ENCODE measurements at regions not wholly inside any gene's neighbourhood (a gene's known extent, or its start where the extent isn't known, plus 50 kb on each side); places are given as distances from the start of the nearest gene placed in this dataset.

GRCh38 chr2:176657393-176657792 lies 388.2 kb downstream of the MTX2 start:
- Histone ChIP-seq H3K27ac (no peak overlapping the region), H3K36me3 (no peaks in the 10 kb centered on the region), H3K4me1 (no peaks in the 10 kb centered on the region), H3K9me3 (replicated peaks) (no peaks in the 10 kb centered on the region), H3K4me3 (no peak overlapping the region), H3K27me3 (no peaks in the 10 kb centered on the region)
- DNase-seq = no peak

- Histone ChIP-seq H3K27me3 (no peaks in the 10 kb centered on the region), H3K4me3 (no peak overlapping the region), H3K9me3 (replicated peaks) (no peaks in the 10 kb centered on the region), H3K36me3 (no peaks in the 10 kb centered on the region), H3K27ac (no peak overlapping the region), H3K4me1 (no peaks in the 10 kb centered on the region)
- no peak for DNase-seq
Observed at GRCh38 chr2:176658708-176659107, 389.5 kb downstream of the MTX2 start.

- Histone ChIP-seq H3K9me3 (replicated peaks) (no peaks in the 10 kb centered on the region), H3K4me3 (no peak overlapping the region), H3K4me1 (no peaks in the 10 kb centered on the region), H3K36me3 (no peaks in the 10 kb centered on the region), H3K27ac (no peak overlapping the region), H3K27me3 (no peaks in the 10 kb centered on the region)
- DNase-seq = no peak
Observed at GRCh38 chr2:176662753-176663152, 393.5 kb downstream of the MTX2 start.

- no peak for DNase-seq
- no peaks in the 10 kb centered on the region for H3K27me3 ChIP-seq
- H3K9me3 ChIP-seq (replicated peaks) = no peaks in the 10 kb centered on the region
- H3K36me3 ChIP-seq = no peaks in the 10 kb centered on the region
- H3K4me1 ChIP-seq = no peaks in the 10 kb centered on the region
- no peak overlapping the region for H3K27ac ChIP-seq
- no peak overlapping the region for H3K4me3 ChIP-seq
Observed at GRCh38 chr2:176664478-176664877, 395.2 kb downstream of the MTX2 start.

GRCh38 chr2:176665086-176665485 lies 395.8 kb downstream of the MTX2 start:
- no peaks in the 10 kb centered on the region for H3K36me3 ChIP-seq
- no peaks in the 10 kb centered on the region for H3K27me3 ChIP-seq
- no peak overlapping the region for H3K4me3 ChIP-seq
- H3K9me3 ChIP-seq (replicated peaks) = no peaks in the 10 kb centered on the region
- DNase-seq = no peak
- no peak overlapping the region for H3K27ac ChIP-seq
- no peaks in the 10 kb centered on the region for H3K4me1 ChIP-seq

GRCh38 chr2:176668912-176669311 lies 399.7 kb downstream of the MTX2 start:
- H3K27me3 ChIP-seq = no peaks in the 10 kb centered on the region
- H3K27ac ChIP-seq = no peak overlapping the region
- no peaks in the 10 kb centered on the region for H3K9me3 ChIP-seq (replicated peaks)
- no peak for DNase-seq
- no peaks in the 10 kb centered on the region for H3K36me3 ChIP-seq
- H3K4me1 ChIP-seq = no peaks in the 10 kb centered on the region
- H3K4me3 ChIP-seq = no peak overlapping the region

GRCh38 chr2:176669398-176670174 lies 400.3 kb downstream of the MTX2 start:
- Histone ChIP-seq H3K27ac (no peak overlapping the region), H3K4me3 (no peak overlapping the region), H3K27me3 (no peaks in the 10 kb centered on the region), H3K9me3 (replicated peaks) (no peaks in the 10 kb centered on the region), H3K36me3 (no peaks in the 10 kb centered on the region), H3K4me1 (no peaks in the 10 kb centered on the region)
- no peak for DNase-seq

GRCh38 chr2:176675271-176675949 lies 406.2 kb downstream of the MTX2 start:
- H3K9me3 ChIP-seq (replicated peaks) = no peaks in the 10 kb centered on the region
- H3K36me3 ChIP-seq = no peaks in the 10 kb centered on the region
- no peak for DNase-seq
- no peak overlapping the region for H3K27ac ChIP-seq
- H3K4me1 ChIP-seq = no peaks in the 10 kb centered on the region
- H3K27me3 ChIP-seq = no peaks in the 10 kb centered on the region
- H3K4me3 ChIP-seq = no peak overlapping the region

GRCh38 chr2:176677746-176678265 lies 408.6 kb downstream of the MTX2 start:
- Histone ChIP-seq H3K4me3 (no peak overlapping the region), H3K4me1 (no peaks in the 10 kb centered on the region), H3K27ac (no peak overlapping the region), H3K36me3 (no peaks in the 10 kb centered on the region), H3K9me3 (replicated peaks) (no peaks in the 10 kb centered on the region), H3K27me3 (no peaks in the 10 kb centered on the region; the same call in 1 of the 2 replicates)
- no peak for DNase-seq

- no peak overlapping the region for H3K4me3 ChIP-seq
- no peaks in the 10 kb centered on the region for H3K4me1 ChIP-seq
- no peaks in the 10 kb centered on the region for H3K9me3 ChIP-seq (replicated peaks)
- H3K27me3 ChIP-seq = no peaks in the 10 kb centered on the region; the same call in 1 of the 2 replicates
- DNase-seq = no peak
- no peak overlapping the region for H3K27ac ChIP-seq
- H3K36me3 ChIP-seq = no peaks in the 10 kb centered on the region
Observed at GRCh38 chr2:176678571-176678970, 409.3 kb downstream of the MTX2 start.

GRCh38 chr2:176679061-176679669 lies 409.9 kb downstream of the MTX2 start:
- DNase-seq = no peak
- no peak overlapping the region for H3K27ac ChIP-seq
- H3K27me3 ChIP-seq = no peaks in the 10 kb centered on the region; the same call in 1 of the 2 replicates
- H3K4me1 ChIP-seq = no peaks in the 10 kb centered on the region
- no peaks in the 10 kb centered on the region for H3K36me3 ChIP-seq
- H3K9me3 ChIP-seq (replicated peaks) = no peaks in the 10 kb centered on the region
- H3K4me3 ChIP-seq = no peak overlapping the region

GRCh38 chr2:176680916-176681516 lies 411.8 kb downstream of the MTX2 start:
- Histone ChIP-seq H3K36me3 (no peaks in the 10 kb centered on the region), H3K27ac (no peak overlapping the region)

GRCh38 chr2:176681584-176682115 lies 412.4 kb downstream of the MTX2 start:
- Histone ChIP-seq H3K4me3 (no peak overlapping the region), H3K4me1 (no peaks in the 10 kb centered on the region), H3K27me3 (no peaks in the 10 kb centered on the region; the same call in 1 of the 2 replicates), H3K36me3 (no peaks in the 10 kb centered on the region), H3K27ac (no peak overlapping the region), H3K9me3 (replicated peaks) (no peaks in the 10 kb centered on the region)
- no peak for DNase-seq

More at GRCh38 chr2:176680916-176681516, 411.8 kb downstream of the MTX2 start:
- Histone ChIP-seq H3K9me3 (replicated peaks) (no peaks in the 10 kb centered on the region), H3K4me1 (no peaks in the 10 kb centered on the region), H3K4me3 (no peak overlapping the region), H3K27me3 (no peaks in the 10 kb centered on the region; the same call in 1 of the 2 replicates)
- DNase-seq = no peak

- no peak overlapping the region for H3K4me3 ChIP-seq
- no peaks in the 10 kb centered on the region; the same call in 1 of the 2 replicates for H3K27me3 ChIP-seq
- no peak for DNase-seq
- no peaks in the 10 kb centered on the region for H3K36me3 ChIP-seq
- no peak overlapping the region for H3K27ac ChIP-seq
- no peaks in the 10 kb centered on the region for H3K9me3 ChIP-seq (replicated peaks)
- no peaks in the 10 kb centered on the region for H3K4me1 ChIP-seq
Observed at GRCh38 chr2:176682278-176682677, 413.0 kb downstream of the MTX2 start.

All from SJCRH30 (cell line).